NCI-H526 treated with DMSO at 0.1 percent for 48 hours (cell line): ENCODE measurements at regions not wholly inside any gene's neighbourhood (a gene's known extent, or its start where the extent isn't known, plus 50 kb on each side); places are given as distances from the start of the nearest gene placed in this dataset.
"Not testable (repeated sequence)": the region's sequence is repeated elsewhere in the genome, so short reads cannot be mapped to it uniquely, and the experiment has no call there.

Experiments used
- DNase-seq: peaks from one replicate; lab custom pipeline; 2025; lab: John Stamatoyannopoulos, UW

DNA sequence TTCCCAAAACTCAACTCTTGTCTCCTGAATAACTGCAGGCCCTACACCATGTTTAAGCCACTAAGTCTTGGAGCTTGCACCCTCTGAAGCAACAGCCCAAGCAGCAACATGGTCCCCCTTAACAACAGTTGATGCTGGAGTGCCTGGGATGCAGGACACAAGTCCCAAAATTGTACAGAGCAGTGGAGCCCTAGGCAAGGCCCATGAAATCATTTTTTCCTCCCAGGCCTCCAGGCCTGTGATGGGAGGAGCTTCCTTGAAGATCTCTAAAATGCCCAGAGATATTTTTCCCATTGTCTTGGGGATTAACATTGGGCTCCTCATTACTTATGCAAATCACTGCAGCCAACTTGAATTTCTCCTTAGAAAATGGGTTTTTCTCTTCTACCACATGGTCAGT is 311.9 kb upstream of the EPHA3 start:
- no peak for DNase-seq

DNA sequence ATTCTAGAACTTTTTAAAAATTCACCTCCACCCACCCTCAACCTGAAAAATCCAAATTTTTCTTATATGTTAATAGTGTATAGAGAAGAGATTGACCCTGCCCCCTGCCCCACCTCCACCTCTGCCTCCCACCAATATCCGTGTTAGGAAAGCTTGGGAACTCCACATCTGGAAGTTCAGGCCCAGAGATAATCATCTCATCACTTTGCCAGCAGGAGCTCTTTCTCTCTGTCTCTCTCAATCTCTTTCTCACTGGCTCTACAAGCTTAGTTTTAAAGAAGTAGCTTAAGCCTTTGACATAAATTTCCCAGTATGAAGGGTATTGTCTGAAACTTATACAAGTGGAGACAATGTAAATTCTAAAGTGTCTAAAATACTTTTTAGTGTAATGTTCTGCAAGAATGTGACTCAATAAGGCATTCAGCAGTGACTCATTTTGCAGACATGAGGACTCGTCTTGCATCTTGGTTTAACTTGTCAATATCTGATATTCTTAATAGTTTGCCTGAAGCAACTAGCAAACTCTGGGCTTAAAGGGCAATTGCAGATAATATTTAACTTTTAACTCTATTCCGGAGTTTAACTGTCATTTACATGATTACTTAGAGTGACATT is 299.8 kb upstream of the EPHA3 start:
- DNase-seq: no peak

DNA sequence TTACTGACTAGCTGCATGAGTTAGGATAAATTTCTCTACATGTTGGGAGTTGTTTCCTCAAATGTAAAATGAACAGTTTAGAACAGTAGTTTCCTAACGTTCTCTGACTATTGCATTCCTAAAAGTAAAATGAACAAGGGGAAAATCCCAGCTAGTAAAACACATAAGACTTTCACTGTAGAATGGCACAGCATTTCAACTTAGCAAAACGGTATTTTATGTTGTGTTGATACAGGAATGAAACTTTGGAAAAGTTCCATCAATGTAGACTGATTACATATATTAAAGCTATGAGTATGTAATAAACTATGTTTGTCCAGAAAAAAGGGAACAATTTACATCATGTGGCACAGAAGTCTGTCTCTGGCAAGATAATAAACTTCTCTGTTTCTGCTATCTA is 297.4 kb upstream of the EPHA3 start:
- no peak for DNase-seq

DNA sequence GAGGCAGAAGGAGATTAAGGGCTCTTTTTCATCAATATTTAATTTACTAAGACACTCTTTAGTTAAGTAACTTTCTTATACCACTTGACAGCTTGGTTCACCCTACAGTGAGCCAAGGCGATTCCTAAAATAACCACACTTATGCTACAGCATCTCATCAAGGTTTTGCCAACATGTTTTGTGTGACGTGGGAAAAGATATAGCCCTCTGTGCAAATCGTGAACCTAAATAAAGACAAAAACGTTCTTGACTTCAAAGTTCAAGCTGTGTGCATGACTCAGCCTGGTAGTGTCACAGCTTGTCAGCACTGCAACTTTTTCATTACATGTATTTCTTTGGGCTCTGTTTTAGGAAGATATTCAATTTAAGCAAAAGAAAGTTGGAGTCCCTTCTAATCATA is 297.0 kb upstream of the EPHA3 start:
- no peak for DNase-seq

DNA sequence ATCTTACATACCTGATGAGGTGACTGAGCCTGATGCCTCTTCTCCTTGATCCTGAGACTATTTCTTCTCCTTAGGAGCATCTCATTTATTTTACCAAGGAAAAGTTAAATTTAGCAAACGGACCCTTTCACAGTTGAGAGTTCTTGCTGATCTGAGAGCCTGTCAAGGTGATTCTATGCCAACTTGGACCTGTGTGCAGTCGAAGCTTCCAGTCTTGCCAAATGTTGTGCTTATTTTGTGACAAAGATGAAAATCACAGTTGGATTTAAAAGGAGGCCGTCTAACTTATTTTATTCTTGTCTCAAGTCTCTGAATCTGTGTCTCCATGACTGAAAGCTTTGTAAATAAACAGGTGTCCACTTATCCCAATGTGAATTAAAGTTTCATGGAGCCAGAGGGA is 296.3 kb upstream of the EPHA3 start:
- no peak for DNase-seq

DNA sequence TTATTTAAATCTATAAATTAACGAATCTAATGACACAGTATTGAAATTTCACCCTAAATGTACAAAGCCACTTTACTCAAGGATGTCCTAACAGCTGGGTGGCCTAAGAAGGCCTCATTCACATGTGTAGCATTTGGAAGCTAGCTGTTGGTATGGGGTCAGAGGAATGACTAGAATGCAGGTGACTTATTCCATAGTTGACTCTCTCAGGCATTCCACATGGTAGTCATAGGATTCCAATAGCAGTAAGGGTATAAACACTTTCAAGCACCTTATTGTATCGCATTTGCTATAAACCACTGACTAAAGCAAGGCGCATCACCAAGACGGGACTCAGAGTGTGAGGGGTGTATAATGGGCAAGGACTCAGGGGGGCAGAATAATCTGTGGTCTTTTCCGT is 294.8 kb upstream of the EPHA3 start:
- no peak for DNase-seq

DNA sequence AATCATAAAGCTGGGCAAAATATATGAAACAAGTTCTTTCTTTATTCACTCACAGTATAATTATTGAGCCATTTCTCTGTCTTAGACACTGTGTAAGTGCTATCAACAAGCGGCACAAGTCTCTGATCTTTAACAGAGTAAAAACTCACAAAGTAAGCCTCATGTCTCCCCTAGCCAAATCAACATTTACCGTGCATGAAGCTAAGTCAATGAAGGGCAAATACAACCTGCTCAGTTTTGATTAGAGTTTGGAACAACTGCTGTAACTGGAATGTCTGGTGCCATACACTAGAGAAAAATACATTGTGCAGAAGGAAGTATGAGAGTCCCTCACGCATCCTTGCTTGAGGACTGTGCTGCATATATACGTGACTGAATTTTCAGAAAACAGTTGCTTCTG is 291.0 kb upstream of the EPHA3 start:
- DNase-seq: no peak

DNA sequence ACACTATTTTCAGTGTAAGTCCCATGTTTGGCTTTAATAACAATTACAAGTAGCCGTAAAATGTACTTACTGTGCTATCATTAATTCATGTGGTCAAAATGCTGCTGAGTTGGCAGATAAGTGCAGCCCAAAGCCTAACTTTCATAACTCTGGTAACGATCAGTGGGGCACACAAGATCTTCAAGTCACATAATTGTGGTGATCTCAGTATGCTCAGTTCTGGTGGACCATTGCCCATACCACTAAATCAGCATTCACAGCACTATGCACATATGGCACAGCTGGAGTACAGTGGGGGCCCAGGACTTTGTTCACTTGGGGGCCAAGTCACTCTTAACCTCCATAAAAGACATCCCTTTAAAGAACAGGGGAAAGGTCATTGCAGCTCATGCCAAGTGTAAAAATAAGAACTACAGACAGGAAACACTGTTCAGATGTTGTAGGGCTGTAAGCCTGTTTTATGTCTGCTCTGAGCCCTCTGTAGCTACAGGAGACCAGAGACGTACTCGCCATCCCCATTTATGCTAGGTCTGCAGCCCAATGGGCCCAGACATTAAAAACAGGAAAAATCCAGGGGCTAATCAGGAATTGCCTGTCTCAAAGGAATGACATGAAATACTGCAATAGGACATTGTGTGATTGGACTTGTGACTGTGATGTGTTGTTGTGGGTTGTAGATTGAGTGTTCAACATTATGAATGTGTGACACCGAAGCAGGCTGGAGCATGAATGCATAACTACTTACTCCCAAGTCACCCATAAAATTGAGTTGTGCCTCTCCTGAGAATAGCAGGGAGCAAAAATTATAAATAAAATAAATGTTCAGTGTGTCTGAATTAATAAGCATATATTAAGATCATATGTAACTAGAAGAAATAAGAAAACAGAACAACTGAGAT is 282.5 kb upstream of the EPHA3 start:
- DNase-seq: no peak

DNA sequence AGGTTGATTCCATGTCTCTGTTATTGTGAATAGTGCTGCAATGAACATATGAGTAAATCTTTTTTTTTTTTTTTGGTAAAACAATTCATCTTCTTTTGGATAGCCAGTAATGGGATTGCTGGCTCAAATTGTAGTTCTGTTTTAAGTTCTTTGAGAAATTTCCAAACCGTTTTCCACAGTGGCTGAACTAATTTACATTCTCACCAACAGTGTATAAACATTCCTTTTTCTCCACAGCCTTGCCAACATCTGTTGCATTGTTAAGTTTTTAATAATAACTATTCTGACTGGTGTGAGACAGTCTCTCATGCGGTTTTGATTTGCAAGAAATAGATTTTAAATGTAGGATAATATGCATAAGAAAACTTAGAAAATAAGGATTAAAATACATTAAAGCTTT is 279.0 kb upstream of the EPHA3 start:
- no peak for DNase-seq

DNA sequence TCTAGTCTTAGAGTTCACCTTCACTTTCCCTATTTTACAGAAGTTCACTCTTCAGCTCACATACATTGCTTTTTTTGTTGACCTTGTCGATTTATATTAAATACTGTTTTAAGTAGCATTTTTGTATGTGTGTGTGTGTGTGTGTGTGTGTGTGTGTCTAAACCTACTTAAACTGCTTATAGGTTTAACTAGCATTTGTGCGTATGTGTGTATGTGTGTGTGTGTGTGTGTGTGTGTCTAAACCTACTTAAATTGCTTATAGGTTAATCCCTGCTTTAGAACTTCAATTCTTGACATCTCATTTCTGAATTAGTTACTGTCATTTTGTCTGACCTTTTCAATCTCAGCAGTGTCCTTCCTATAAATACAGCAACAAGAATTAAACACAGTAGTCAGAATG is 254.8 kb upstream of the EPHA3 start:
- no peak for DNase-seq

DNA sequence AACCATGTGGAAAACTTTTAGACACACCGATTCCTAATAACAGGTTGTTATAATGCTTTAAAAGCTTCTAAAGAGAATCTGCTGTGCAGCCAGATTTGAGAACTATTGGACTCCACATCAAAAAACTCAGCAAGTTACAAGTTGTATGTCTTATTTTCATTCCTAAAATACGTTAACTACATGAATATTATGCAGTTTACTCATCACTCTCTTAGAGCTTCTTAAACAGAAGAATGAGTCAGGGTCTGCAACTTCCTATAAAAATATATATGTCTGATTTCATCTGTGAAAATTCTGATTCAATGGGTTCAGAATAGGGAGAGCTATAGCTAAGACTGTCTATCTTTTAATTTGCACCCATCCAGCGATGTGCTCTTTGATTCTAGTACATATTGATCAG is 244.2 kb upstream of the EPHA3 start:
- DNase-seq: no peak

DNA sequence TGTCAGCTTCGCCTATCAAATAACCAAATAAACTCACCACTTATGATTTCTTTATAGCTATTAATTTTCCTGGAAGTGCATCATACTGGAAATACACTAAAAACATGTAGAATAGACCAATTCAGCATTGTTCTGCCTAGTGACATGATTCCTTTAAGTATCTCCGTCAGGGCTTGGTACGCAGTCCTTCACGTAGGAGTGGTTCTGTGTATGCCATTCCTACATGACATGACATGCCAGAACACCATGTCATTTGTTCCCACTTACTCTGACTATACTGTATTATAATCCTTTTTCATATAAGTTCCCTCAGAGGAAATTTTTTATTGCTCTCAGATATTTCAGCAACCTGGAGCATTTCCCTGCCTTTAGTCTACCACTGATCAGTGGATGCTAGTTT is 230.7 kb upstream of the EPHA3 start:
- no peak for DNase-seq

DNA sequence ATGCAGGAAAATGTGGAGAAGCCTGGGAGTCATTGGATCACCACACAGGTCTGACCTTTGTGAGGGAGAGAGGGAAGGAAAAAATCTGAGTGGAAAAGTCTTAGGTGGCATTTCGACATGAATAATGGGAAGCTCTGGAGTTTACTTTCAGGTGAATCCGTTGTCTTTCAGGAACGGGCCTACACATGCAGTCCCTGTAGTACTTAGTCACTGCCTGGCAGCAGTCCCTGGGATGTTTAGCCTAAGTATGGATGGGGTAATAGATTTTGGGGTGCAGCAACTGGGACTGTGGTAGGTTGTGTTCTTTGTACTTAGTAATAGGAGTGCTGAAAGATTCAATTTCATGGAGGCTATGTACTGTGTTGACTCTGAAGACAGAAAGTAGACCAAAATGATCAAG is 227.5 kb upstream of the EPHA3 start:
- DNase-seq: no peak

DNA sequence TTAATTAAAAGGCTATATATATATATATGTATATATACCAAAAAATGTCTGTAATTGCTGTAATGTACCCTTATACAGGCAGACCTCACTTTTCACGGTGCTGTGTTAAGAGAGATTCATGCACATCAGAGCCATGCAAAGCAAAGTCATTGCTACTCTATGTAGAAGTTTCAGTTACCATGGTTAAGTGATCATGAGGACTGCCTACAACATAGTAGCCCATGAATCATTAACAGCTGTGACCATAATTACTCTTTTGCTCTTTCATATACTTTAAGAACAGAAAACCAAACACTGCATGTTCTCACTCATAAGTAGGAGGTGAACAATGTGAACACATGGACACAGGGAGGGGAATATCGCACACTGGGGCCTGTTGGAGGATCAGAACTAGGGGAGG is 225.3 kb upstream of the EPHA3 start:
- no peak for DNase-seq

DNA sequence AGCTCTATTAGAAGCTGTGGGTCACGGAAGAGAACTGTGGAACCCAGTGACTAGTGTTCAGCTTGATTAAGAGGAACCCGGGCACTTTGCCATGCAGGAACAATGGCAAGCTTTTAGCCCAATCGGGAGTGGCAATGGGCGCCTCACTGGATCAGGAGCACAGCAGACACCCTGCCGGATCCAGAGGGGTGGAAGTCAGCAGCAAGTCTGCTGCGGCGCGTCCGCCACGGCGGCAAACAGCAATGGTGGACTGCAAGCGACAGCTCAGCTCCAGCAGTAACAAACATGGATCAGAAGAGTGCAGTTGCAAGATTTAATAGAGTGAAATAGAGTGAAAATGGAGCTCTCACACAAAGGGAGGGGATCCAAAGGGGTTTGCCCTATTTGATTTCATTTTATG is 220.8 kb upstream of the EPHA3 start:
- DNase-seq: not testable (repeated sequence)

DNA sequence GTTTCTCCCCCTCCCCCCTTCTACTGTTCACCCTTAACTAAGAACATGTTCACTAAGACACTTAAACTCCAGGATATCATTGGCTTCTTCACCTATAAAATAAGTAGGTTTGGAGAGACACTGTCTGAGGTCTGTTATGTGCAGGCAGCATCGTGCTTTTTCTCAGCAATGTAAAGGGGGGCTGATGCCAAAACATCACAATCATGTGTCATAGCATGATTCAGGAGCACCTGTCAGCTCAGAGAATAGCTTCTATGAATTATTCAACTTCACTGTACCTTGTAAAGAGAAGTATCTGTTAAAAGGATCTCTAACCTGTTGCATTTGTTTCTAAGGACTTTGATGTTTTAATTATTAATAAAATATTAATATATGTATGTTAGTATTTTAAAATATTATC is 211.4 kb upstream of the EPHA3 start:
- no peak for DNase-seq

DNA sequence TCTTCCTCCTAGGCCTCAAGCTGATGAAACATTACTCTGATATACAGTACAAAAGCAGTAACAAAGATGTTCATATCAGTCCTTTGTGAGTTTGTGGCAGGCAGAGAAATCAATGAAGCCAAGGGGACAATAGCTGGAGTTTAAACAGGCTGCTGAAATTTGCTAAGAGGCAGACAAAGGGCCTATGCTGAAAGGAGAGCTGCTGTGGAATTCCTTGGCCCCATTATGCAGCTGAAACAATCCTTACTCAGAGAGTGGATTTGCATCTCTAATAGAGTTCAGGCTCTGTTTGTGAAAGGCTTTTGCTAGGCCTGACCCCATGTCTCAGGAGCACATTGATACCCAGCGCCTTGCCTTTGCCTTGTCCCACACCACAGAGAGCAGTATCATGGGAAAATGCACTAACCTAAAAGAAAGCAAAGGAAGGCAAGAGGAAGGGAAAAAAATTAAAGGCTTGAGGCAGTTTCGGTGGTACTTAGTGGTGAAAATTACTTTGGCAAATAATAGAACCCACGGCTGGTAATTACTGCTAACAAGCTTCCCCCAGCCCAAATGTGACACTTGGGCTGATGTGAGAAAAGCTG is 195.0 kb upstream of the EPHA3 start:
- DNase-seq: no peak

DNA sequence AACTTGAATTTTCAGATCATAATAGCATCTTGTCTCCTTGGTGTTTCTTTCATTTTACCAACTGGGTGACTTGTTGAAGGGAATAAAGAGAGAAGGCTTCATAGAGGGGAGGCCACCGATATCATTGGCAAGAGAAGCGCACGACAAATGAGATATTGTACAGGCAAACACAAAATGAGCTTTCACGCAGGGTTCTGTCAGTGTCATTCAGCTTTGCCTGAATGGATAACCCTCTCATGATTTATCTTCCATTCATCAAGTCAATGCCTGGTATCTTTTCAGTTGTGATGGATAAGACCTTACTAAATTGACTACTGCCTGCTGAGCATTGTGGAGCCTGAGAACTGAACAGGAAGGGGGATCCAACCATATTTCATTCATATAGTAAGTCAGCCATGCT is 188.6 kb upstream of the EPHA3 start:
- no peak for DNase-seq

DNA sequence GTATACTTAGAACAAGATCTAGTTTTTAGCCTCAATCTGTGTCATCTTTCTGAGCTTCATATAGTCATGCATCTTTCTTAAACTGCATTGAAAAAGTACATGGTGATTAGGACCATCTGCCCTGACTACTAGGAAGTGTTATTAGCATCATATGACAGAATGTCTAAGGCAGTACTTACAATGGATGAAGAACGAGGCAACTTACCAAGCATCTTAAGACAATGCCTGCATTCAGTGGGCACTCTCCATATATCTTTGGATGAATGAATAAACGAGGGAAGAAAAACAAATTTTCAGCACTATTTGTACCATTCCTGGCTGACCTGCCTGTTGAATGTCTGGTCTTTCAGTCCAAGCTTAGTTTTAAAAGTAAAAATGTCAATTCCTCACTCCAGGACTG is 185.4 kb upstream of the EPHA3 start:
- DNase-seq: no peak

DNA sequence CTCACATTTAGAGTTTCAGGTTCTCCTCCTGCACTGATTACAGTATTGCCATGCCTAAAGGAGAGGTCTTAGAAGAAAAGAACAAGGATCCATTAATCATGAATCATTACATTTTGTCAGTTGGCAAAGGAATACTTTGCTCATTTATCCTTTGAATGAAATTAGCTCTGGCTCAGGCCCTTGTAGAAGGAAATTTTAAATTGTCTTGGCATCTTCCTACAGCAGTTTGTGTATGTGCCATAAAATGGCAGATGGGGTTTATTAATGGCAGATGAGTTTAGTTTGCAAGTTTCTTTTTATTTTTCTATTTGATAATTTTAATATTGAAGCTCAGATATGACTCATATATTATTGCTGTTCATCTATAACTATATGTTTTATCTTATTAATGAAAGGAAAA is 181.2 kb upstream of the EPHA3 start:
- DNase-seq: no peak

DNA sequence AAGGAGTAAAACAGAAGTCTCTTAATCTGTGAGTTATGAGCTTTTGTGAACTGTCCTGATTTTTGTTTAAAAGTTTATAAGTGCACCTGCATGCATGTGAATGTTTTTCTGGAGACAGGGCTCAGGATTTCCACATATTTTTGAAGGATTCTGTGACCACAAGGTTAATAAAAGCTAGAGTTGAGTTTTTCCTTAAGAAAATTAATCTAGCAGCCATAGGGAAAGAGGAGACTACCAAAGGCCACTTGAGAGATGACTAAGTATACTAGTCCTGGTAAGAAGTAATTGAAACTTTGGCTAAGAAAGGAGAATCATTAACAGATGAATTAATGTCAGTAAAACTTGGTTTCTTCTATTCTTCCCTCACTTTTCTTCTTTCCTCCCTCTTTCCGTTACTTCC is 176.8 kb upstream of the EPHA3 start:
- DNase-seq: no peak

DNA sequence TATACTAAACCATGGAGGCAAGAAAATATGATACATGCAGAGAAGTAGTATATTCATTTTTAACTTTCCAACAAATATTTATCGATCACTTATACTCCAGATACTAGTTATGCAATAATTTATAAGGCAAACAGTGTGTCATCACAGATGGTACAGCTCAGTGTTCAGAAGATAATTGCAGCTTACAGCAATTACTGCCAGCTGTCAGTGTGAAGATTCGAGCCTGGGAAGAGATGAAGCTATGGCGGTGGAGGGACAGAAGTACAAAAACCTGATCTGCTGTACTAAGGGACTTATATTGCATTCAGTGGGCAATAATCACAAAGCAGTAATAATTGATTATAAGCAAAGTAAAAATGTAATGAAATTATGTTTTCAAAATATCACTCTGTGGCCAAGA is 170.6 kb upstream of the EPHA3 start:
- no peak for DNase-seq

DNA sequence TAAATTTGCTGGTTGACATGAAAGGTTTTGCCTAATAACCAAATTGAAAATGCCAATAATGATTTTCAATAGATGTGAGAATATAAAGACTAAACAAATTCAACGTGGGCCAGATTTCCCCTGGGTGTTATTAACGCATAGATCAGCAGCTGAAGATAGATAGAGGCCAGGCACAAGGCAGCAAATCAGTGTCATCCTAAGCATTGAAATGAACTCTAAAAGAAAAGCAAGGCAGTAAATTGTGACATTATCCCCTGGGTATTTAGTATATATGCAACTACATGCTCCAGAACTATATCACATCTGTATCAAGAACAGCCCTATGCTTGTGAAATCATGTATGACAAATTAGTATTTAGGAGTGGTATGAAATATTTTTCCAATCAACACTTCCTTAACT is 167.1 kb upstream of the EPHA3 start:
- DNase-seq: no peak

DNA sequence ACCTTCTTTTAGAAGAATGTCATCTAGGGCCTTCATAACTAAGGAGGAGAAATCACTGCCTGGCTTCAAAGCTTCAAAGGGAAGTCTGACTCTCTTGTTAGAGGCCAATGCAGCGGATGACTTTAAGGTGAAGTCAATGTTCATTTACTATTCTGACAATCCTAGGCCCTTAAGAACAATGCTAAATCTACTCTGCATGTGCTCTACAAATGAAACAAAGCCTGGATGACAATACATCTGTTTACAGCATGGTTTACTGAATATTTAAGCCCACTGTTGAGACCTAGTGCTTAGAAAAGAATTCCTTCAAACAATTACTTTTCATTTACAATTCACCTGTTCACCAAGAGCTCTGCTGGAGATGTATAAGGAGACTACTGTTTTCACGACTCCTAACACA is 160.4 kb upstream of the EPHA3 start:
- DNase-seq: no peak
